PC-3 (cell line): ENCODE measurements at regions not wholly inside any gene's neighbourhood (a gene's known extent, or its start where the extent isn't known, plus 50 kb on each side); places are given as distances from the start of the nearest gene placed in this dataset.

Source experiments
- ATAC-seq: fragments of 200-7000 bp; cut with Tn5 transposase; 2 replicates; pipeline ENCODE4 v1.9.1; 2020; ENCODE audit warnings: mild to moderate bottlenecking, moderate library complexity
- BruUV-seq: library from RNA; stranded (reverse); fragments of 400-500 nt; replicated peaks from 2 replicates; lab custom pipeline; 2021; lab: Mats Ljungman, UMichigan
- CTCF ChIA-PET: fragments of 300-600 bp; sonication (Branson Sonifier 250); formaldehyde crosslinking; loops from one replicate; lab custom pipeline; 2022; ENCODE audit warnings: antibody characterized with exemption; lab: Charles Lee
- POLR2A ChIA-PET: fragments of 300-600 bp; sonication (Branson Sonifier 250); formaldehyde crosslinking; loops from one replicate; lab custom pipeline; 2022; ENCODE audit warnings: antibody characterized with exemption; ENCODE audit not compliant: unreplicated experiment; lab: Charles Lee
- DNase-seq: peaks from one replicate; pipeline ENCODE4 v3.0.0-alpha.2; 2015
- H2AFZ ChIP-seq: fragments of 300-600 bp; sonication (generic); 2 replicates; pipeline ENCODE4 v1.6.0; 2016; ENCODE audit warnings: antibody characterized with exemption, low read length
- H3F3A ChIP-seq: fragments of 300-600 bp; sonication (generic); one replicate; pipeline ENCODE4 v1.6.0; 2017; ENCODE audit warnings: antibody characterized with exemption, low read length, control low read depth, mild to moderate bottlenecking; ENCODE audit not compliant: unreplicated experiment
- H3K27ac ChIP-seq: fragments of 300-600 bp; sonication (generic); 2 replicates; pipeline ENCODE4 v1.5.1; 2016; ENCODE audit warnings: mild to moderate bottlenecking, low read length
- H3K27me3 ChIP-seq: fragments of 300-600 bp; sonication (generic); 2 replicates; pipeline ENCODE4 v1.6.1; 2016; ENCODE audit warnings: low read length, mixed read lengths
- H3K36me3 ChIP-seq: fragments of 300-600 bp; sonication (generic); 2 replicates; pipeline ENCODE4 v1.6.1; 2016; ENCODE audit warnings: low read depth, mixed run types, low read length, mixed read lengths
- H3K4me1 ChIP-seq: fragments of 300-600 bp; sonication (generic); 2 replicates; pipeline ENCODE4 v1.5.1; 2016; ENCODE audit warnings: low read length; ENCODE audit not compliant: insufficient read depth
- H3K4me2 ChIP-seq: fragments of 300-600 bp; sonication (generic); 2 replicates; pipeline ENCODE4 v1.6.0; 2016; ENCODE audit warnings: low read length
- H3K4me3 ChIP-seq: fragments of 300-600 bp; sonication (generic); 2 replicates; pipeline ENCODE4 v1.5.1; 2016; ENCODE audit warnings: mild to moderate bottlenecking, low read length, mixed read lengths
- H3K79me2 ChIP-seq: fragments of 300-600 bp; sonication (generic); 2 replicates; pipeline ENCODE4 v1.6.1; 2017; ENCODE audit warnings: low read length, mixed read lengths
- H3K9ac ChIP-seq: fragments of 300-600 bp; sonication (generic); 2 replicates; pipeline ENCODE4 v1.6.0; 2016; ENCODE audit warnings: mild to moderate bottlenecking, low read length
- H3K9me2 ChIP-seq: fragments of 300-600 bp; sonication (generic); replicated peaks from 2 replicates; pipeline ENCODE4 v1.6.1; 2016; ENCODE audit warnings: mixed run types, low read length, mixed read lengths
- H3K9me3 ChIP-seq: fragments of 300-600 bp; sonication (generic); 2 replicates; pipeline ENCODE4 v1.6.1; 2016; ENCODE audit warnings: low read length, mixed read lengths
- H4K20me1 ChIP-seq: fragments of 300-600 bp; sonication (generic); 2 replicates; pipeline ENCODE4 v1.6.1; 2016; ENCODE audit warnings: low read length, mixed read lengths
- EZH2 ChIP-seq: fragments of 300-600 bp; sonication (generic); IDR thresholded peaks from one replicate; pipeline ENCODE4 v1.6.1; 2017; ENCODE audit warnings: antibody characterized with exemption, mild to moderate bottlenecking, low read length; ENCODE audit not compliant: unreplicated experiment
- EZH2phosphoT487 ChIP-seq: fragments of 300-600 bp; sonication (generic); IDR thresholded peaks from 2 replicates; pipeline ENCODE4 v1.6.1; 2018; ENCODE audit warnings: mild to moderate bottlenecking, antibody characterized with exemption, low read length, borderline replicate concordance
- intact Hi-C: fragments of 100-400 bp; cut with micrococcal nuclease; formaldehyde crosslinking; loops from 2 replicates; pipeline ENCODE4 v1.9.0; 2023
- TF ChIP-seq, protein P1 (sequence below): fragments of 300-600 bp; sonication (generic); conservative IDR thresholded peaks from 2 replicates; pipeline ENCODE4 v1.5.1; 2017; ENCODE audit warnings: antibody characterized with exemption, low read depth, mild to moderate bottlenecking, low read length

DNA sequence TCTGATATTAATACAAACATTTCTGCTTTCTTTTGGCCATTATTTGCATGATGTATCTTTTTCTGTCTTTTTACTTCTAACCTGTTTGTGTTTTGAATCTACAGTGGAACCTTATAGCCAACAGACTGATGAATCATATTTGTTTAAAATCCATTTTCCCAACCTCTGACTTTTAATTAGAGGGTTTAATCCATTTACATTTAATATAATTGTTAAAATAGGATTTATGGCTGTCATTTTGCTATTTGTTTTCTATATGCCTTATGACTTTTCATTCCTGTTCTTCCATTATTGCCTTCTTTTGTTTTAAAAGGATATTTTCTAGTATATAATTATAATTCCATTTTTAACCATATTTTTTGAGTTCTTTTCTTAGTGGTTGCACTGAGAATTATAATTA is 286.1 kb downstream of the ZNF621 start:
- ATAC-seq (no peak), DNase-seq (no peak)
- intact Hi-C loops, result no loop called here
- Histone ChIP-seq H3K4me1 (no peaks in the 10 kb centered on the region), H3K9me2 (no peaks in the 10 kb centered on the region), H3K79me2 (no peaks in the 10 kb centered on the region), H3F3A (no peaks in the 10 kb centered on the region), H3K36me3 (no peaks in the 10 kb centered on the region), H3K27me3 (no peaks in the 10 kb centered on the region), H2AFZ (no peak overlapping the region), H3K4me3 (no peak overlapping the region), H3K9me3 (0 out of 2 replicates have a peak, but pooled peaks cover 4% of the 10 kb centered on the region), H4K20me1 (no peaks in the 10 kb centered on the region), H3K4me2 (no peak overlapping the region), H3K27ac (no peak overlapping the region), H3K9ac (no peak overlapping the region)
- TF ChIP-seq EZH2phosphoT487 (no peak), EZH2 (no peak)
- TF ChIP-seq, protein P1, sequence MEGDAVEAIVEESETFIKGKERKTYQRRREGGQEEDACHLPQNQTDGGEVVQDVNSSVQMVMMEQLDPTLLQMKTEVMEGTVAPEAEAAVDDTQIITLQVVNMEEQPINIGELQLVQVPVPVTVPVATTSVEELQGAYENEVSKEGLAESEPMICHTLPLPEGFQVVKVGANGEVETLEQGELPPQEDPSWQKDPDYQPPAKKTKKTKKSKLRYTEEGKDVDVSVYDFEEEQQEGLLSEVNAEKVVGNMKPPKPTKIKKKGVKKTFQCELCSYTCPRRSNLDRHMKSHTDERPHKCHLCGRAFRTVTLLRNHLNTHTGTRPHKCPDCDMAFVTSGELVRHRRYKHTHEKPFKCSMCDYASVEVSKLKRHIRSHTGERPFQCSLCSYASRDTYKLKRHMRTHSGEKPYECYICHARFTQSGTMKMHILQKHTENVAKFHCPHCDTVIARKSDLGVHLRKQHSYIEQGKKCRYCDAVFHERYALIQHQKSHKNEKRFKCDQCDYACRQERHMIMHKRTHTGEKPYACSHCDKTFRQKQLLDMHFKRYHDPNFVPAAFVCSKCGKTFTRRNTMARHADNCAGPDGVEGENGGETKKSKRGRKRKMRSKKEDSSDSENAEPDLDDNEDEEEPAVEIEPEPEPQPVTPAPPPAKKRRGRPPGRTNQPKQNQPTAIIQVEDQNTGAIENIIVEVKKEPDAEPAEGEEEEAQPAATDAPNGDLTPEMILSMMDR, result no peak
- no TSS peak for BruUV-seq
- POLR2A ChIA-PET, result no interaction called here
- CTCF ChIA-PET, result no interaction called here

DNA sequence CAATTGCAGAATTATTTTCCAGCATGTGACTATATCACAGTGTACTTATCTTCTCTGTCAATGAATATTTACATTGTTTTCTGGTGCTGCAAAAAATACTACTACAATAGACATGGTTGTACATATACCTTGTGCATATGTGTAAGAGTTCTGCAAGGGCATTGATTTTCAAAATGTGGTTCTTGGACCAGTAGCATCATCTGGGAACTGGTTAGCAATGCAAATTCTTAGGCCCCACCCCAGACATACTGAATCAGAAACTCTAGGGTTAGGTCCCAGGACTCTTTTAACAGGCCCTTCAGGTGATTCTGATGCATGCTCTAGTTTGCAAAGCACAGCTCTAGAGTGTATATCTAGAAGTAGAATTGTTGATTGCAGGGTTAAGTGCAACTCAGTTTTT is 292.3 kb downstream of the ZNF621 start:
- peaks cover 22% of the 10 kb centered on the region for H3K27me3 ChIP-seq
- H2AFZ ChIP-seq, result no peak overlapping the region
- no peak overlapping the region for H3K4me2 ChIP-seq
- no TSS peak for BruUV-seq
- H3K9me2 ChIP-seq, result no peaks in the 10 kb centered on the region
- no peaks in the 10 kb centered on the region for H3K79me2 ChIP-seq
- no peak overlapping the region for H3K4me3 ChIP-seq
- H4K20me1 ChIP-seq, result no peaks in the 10 kb centered on the region
- H3K9ac ChIP-seq, result no peak overlapping the region
- no peaks in the 10 kb centered on the region for H3K36me3 ChIP-seq
- DNase-seq, result no peak
- ChIA-PET CTCF (no interaction called here), POLR2A (no interaction called here)
- intact Hi-C loops, result no loop called here
- no peak for ATAC-seq
- TF ChIP-seq, protein P1, result no peak
- TF ChIP-seq EZH2 (no peak), EZH2phosphoT487 (no peak)
- H3K9me3 ChIP-seq, result no peaks in the 10 kb centered on the region
- H3K4me1 ChIP-seq, result no peaks in the 10 kb centered on the region
- no peak overlapping the region for H3K27ac ChIP-seq
- no peaks in the 10 kb centered on the region for H3F3A ChIP-seq

DNA sequence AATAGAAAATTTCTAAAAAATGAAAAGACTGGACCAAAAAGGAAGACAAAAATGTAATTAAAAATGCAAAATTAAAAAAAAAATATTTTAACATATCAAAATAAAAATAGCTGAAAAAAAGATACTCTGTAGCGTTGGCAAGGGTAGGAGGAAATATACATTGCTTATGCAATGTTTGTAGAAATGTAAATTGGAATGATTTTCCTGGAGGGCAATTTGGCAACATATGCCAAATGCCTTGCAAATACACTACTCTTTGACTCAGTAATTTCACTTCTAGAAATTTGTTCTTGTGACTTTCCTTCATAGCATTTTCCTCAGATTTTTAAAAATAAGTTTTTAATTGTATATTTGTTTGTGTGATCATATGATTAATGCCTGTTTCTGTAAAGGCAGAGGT is 296.6 kb downstream of the ZNF621 start:
- intact Hi-C loops, result no loop called here
- CTCF ChIA-PET, result no interaction called here
- H3K4me1 ChIP-seq, result no peaks in the 10 kb centered on the region
- H3K4me3 ChIP-seq, result no peak overlapping the region
- no peak overlapping the region for H3K9ac ChIP-seq
- H3K9me3 ChIP-seq, result no peaks in the 10 kb centered on the region
- no peaks in the 10 kb centered on the region for H3F3A ChIP-seq
- POLR2A ChIA-PET, result no interaction called here
- H3K79me2 ChIP-seq, result no peaks in the 10 kb centered on the region
- no peaks in the 10 kb centered on the region for H3K36me3 ChIP-seq
- DNase-seq (no peak), ATAC-seq (no peak)
- H3K27ac ChIP-seq, result no peak overlapping the region
- no peak overlapping the region for H2AFZ ChIP-seq
- H4K20me1 ChIP-seq, result no peaks in the 10 kb centered on the region
- no peaks in the 10 kb centered on the region for H3K9me2 ChIP-seq
- peaks cover 22% of the 10 kb centered on the region for H3K27me3 ChIP-seq
- no peak overlapping the region for H3K4me2 ChIP-seq
- BruUV-seq, result no TSS peak
- TF ChIP-seq EZH2 (no peak), EZH2phosphoT487 (no peak)
- TF ChIP-seq, protein P1, result no peak
